NCI-H1694 treated with DMSO at 0.1 percent for 48 hours (cell line): ENCODE measurements at regions not wholly inside any gene's neighbourhood (a gene's known extent, or its start where the extent isn't known, plus 50 kb on each side); places are given as distances from the start of the nearest gene placed in this dataset.

Experiments used
- DNase-seq: peaks from one replicate; lab custom pipeline; 2025; lab: John Stamatoyannopoulos, UW

DNA sequence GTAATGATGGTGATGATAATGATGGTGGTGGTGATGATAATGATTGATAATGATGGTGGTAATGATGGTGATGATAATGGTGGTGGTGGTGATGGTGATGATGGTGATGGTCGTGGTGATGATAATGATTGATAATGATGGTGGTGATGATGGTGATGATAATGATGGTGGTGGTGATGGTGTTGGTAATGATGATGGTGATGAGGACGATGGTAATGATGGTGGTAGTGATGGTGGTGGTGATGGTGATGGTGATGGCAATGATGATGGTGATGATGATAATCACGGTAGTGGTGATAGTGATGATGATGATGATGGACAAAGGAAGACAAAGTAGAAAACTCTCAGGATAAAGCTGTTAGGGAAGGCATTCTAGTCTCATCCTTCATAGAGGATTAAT, 310.5 kb downstream of the MSX2 start:
- no peak for DNase-seq

DNA sequence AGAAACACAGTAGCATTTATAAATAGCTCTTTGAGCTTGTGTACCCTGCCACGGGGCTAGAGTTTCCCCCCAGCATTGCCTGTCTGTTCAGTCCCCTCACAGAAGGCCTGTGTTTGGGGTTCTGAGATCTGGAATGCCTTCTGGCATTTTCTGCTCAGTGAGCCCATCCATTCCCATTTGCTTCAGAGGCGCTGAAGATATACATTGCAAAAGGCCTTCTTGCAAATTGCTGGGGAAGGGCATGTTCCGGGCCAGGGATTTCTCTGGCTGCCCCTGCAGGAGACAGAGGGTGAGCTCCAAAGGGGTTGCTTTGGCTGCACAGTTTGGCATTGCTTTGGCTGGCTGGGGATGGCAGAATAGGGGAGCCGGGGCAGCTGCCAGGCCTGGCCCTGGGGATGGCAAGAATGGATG, 308.4 kb downstream of the MSX2 start:
- DNase-seq: no peak

DNA sequence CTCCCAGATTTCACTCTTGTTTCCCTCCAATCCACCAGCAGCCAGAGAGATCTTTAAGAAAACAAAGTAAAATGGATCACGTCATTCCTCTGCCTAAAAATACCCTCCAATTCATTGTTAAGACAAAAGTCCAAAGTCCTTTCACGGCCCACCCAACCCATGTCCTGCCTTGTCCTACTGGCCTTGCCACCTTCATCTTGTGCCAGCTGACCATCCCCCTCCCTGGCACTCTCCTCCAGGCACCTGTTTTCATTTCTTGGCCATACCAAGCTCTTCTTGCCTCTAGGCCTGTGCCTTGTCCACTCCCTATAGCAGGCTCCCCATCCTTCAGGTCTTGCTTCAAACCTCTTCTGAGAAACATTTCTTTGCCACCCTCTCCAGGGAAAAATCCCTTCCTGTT, 307.6 kb downstream of the MSX2 start:
- no peak for DNase-seq

DNA sequence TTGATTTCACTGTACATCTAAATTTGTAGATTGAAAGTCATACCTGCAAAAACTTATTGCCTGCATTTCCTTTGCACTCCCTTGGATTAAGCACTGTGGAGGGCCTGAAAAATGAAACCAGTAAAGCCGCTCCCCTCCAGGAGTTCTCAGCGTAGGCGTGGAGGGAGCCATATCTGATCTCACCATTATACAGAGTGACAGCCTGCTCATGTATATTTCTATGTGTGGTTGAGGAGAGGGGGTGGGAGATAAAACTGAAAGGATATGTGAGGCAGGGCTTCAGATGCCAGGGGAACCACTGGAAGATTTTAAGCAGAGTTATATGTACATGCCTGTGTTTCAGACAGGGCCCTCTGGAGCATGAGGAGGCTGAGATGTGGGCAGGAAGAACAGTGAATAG, 303.0 kb downstream of the MSX2 start:
- no peak for DNase-seq

DNA sequence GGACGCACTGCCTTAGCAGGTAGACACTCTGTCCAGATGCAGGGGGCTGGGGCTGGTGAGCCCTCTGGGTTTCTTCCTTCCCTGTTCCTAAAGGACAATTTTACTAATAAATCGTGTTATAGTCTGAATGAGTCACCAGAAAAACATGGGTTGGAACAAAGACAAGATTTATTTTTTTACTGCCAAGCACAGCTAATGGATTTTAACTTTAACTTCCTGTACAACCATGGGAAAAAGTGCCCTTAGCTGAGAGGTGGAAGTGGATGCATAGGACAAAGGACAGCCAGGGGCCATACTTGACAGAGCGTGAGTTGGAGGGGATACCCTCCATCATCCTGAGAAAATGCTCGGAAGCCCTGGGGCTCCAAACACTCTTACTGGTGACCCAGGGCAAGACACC, 300.7 kb downstream of the MSX2 start:
- DNase-seq: no peak

DNA sequence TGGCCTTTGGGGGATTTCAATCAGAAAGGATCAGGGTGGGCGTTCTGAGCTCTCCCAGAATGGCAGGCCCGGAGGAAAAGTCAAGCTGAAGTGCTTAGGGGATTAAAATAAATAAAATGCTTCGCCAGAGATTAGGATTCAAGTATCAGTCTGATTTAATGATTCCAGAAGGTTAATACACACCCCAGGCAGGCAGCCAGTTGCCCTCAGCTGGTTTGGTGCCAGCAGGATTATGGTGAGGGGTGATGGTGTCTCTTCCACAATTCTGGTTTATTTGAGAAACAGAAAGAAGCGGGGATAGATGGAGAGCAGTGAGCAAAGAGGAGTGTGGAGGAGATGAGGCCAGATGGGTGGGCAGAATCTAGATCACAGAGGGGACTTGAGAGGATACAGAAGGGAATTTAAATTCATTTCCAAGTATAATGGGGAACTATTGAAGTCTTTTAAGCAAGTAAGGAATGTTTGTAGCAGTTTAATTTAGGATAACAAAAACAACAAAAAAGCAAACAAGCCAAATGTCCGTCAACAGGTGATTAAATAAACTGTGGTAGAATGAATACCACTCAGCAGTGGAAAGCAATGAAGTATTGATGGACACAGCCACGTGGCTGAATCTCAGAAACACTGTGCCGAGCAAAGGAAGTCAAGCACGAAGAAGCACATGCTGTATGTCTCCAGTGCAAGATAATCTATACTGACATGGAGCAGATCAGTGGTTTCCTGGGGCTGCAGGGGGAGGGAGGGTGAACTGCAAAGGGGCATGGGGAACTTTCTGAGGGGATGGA, 297.7 kb downstream of the MSX2 start:
- peak; percentile 72 for DNase-seq

DNA sequence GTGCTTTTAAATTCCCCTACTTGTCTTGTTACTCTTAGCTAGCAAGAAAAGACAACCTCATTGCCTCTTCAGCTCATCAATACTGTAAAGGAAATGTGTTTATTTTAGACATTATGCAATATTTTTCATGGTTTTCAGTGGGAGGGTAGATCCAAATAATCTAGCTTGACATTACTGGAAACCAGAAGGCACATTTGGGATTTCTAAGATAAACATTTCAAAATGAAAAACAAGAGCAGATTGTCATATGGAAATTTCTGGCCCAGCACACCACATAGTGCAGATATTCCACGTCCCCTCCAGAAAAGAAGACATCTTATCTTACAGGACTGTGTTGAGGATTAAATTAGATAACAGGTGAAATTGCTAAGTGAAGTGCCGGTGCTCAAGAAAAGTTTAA, 296.9 kb downstream of the MSX2 start:
- DNase-seq: peak; percentile 76

DNA sequence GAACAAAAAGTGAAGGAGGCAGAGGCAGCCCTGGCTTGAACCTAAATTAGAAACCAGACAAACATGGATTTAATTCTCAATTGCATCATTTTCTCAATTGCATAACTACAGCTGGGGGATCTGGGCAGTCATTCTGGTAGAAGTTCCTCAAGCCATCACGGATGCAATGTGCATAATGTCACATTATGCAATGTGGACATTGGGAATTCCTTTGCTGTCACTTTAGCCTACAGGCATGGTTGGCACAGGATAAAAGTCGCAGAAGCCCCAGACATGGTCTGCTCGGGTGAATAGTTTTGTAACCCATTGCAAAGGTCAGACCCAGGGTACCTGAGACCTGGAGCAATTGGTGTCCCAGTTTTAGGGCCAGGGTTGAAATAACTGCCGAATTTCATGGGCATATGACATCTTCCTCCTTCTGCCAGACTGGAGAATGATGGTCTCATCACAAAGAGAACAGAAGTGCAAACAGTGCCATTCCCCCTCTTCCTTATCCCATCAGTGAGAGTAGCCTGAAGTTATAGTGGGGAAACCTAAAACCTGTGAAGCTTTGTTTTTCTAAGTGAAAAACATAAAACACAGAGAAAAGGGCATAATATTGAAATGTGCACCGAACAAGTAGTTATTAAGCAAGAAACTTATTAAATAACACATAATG, 290.8 kb downstream of the MSX2 start:
- no peak for DNase-seq

DNA sequence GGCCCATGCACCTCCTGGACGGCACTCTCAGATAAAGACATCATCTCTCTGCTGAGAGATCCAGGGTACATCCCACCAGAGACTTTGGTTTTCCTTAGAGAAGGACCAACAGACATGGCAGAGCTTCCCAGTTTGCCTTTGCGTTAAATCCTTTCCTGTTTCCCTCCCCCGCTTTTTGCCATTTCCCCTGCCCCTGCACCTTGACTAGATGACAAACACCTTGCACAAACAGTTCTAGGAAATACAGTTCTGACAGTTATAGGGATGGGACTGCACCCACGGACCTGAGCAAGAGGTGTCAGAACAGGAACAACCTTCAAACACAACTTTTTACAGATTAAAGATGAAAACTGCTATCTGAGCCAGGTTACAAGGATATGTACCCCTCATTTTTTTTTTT, 288.9 kb downstream of the MSX2 start:
- DNase-seq: no peak

DNA sequence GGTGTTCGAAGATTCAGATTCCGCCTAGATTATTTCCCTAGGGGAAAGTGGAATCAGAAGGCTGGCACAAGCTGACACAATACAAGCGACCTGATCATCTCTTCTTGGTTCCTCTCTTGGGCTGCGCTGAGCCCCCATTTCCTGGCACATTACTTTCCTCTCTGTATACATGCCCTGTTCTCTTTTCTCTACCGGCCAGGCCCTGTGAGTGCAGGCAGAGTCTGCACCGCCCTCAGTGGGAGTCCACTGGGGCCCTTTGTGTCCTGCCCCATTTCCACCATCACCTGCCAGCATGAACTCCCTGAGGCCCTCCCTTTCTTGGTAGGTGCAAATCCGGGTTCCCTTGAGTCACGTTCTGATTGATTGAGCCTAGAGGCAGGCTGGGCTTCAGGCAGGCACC, 287.9 kb downstream of the MSX2 start:
- no peak for DNase-seq

DNA sequence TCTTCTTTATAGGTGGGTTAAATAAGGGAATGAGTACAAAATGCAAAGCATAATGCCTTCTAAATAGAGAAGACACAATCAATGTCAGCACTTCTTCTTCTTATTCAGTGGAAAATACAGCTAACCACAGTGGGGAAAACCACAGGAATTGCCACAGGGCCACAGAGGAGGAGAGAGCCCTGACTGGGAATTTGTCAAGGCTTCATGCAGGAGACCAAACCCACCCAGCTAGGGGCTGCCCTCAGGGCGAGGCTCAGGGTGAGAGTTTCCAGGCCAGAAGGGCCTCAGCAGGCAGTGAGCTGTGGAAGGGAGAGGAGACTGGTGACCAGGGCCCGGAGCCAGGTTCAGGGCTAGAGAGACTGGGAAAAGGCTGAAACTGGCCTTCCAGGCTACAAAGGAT, 279.1 kb downstream of the MSX2 start:
- no peak for DNase-seq

DNA sequence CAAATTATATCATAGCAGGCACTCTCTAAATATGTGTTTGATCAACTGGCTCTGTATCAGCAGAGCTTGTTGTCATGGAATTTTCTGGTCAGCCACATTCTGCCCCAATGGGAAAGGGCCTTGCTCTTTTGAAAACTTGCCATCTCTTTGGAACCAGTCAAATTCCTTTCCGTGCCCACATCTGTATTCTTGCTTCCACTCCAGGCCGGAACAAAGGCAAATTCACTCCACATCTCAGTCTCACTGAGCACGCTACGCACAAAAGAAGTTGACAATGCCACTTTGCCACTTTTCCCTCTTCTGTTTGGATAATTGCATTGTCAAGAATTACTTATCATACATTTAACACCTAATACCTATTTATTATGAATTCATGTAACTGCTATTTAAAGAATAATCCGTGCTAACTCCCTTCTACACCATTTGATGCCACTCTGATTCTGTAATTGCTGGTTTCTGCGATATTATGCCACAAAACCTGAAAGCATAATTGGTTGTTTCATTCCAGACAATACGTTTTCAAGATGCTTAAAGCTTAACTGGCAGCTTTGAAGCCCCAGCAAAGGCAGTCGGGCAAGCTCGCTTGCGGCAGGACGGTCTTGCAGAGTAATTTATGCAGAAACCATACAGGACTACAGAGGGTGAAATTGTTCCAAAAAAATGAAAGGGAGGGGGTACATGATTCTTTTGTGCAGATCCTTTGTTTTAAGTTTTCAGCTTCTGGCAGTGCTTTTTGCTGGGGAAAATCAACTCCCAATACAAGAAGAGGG, 277.7 kb downstream of the MSX2 start:
- no peak for DNase-seq

DNA sequence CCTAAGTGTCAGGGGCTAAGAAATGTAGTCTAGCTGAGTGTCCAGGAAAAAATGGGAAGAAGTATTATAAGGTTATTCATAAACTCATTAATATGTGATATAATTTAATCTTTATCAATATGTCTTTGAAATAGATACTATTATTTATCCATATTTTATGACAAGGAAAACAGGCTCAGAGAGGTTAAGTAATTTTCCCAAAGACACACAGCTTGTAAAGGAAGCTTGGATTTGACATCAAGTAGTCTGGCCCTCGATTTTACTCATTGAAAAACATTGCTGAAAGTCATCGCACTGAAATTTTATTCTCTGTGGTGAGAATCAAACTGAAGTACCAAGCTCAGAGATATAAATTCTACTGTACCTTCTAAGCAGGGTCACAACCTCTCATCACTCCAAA, 276.9 kb downstream of the MSX2 start:
- no peak for DNase-seq

DNA sequence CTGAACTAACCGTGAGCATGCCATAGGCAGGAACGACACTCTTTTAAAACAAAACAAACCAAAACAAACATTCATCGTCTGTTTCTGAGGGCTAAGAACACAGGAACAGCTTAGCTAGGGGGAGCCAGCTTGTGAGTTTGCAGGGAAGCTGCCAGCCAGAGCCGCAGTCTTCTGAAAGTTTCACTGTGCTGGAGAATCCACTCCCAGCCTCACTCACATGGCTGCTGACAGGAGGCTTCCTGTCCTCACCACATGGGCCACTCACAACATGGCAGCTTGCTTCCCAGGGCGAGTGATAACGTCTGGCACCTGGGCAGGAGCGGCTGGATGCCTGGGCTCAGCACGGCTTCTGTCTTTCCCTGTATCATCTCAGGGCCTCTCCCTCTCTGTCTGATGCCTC, 275.2 kb downstream of the MSX2 start:
- no peak for DNase-seq

DNA sequence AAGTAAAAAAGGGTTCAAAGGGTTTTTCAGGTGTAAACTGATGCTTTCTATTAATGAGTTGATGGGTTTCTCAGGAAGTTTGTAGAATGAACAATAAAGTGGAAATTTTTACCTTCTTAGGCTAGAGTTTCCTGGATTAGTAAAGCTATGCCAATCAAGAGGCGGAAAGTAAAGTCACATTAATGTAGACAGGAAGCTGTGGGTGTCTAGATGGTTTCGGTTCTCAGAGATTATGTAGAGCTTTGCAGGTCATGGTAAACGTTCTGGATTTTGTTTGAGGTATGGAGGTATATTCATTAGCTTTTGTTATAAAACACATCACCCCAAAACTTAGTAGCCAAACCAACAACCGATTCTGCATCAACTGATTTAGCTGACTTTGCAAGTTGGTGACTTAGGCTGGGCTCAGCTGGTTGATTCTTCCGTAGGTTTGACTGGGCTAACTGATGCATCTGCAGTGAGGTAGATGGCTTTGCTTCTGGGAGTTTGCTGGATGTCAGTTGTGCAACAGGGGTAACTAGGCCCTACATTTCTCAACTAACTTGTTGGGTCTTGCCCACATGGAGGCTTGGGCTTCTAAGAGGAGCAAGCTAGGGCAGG, 273.8 kb downstream of the MSX2 start:
- DNase-seq: no peak

DNA sequence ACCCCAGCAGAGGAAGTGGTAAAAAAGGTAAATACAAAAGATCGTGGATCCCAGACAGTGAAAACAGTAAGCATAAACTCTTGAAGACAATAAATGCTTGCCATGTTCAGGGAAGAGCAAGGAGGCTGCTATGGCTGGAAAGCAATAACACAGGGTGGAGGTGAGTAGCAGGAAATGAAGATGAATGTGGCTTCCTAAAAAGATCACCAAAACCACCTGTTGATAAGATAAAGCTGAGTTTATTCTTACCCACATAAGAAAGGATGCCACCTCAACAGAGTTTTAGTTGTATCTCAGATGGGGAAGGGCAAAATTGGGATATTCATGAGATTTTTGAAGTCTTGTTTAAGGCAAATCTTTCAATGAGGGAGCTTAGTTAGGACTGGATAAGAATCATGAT, 273.3 kb downstream of the MSX2 start:
- no peak for DNase-seq

DNA sequence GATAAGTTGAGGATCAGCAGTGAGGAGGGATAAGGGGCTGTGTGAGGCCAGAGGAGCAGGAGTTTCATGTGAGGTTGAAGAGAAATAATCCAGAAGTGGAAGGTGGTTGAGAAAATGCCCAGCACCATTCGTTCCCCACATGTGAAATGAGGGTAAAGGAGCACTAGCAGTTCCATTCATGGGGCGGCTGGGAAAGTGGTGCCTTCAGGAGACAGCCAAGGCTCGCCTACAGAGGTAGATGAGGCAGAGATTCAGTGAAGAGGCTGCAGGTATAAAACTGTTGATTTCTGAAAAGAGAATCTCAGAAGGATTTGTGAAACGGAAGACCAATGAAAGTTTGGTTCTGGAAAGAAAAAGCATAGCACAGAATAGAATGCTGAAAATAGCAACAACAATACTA, 272.6 kb downstream of the MSX2 start:
- DNase-seq: no peak

DNA sequence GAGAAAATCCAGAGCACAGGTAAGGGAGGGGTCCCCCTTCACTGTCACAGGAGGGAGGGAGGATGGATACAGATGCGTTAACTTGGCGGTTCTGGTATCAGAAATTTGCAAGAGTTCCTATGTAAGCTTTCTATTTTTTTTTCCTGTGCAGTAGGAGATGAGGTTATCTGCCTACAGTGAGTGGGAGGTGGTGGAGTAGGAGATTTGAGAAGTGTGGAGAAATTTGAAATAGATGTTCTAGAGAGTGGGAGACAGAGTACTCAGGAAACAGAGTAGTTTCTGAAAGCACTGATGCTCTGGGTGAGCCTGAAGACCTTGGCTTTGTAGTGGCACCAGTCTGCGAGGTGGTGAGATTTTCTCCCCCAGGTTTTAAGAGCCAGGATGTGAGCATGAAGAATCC, 271.4 kb downstream of the MSX2 start:
- DNase-seq: no peak

DNA sequence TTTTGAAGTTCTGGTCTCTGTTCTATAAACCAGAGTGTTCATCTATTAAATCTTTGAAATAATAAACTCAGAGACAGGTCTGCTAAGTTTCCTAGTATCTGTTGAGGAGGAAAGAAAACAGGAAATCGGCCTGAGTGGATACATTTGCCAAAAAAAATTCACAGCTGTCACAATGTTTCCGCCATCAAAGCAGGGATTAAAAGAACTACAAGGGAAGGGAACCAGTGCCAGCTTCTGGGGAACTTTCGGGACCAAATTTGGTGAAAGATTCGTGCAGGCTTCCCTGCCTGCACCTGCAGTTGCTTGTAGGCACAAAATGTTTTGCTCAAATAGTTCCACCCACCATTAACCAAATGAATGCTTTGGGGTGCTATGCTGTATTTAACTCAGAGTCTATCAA, 267.5 kb downstream of the MSX2 start:
- DNase-seq: no peak

DNA sequence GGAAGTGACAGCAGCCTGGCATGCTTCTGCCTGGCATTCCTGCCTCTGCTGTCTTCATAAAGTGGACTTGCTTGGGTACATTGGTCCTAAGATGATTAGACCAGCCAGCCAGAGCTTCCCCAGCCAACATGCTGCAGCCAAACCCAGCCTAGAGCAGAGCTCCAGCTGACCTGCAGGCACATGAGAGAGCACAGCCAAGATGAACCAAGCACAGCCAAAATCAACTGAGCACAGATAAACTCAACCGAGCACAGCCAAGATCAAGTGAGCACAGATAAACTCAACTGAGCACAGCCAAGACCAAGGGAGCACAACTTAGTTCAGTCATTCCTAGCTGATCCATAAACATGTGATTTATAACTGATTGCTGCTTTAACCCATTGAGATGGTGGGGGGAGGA, 266.5 kb downstream of the MSX2 start:
- DNase-seq: no peak

DNA sequence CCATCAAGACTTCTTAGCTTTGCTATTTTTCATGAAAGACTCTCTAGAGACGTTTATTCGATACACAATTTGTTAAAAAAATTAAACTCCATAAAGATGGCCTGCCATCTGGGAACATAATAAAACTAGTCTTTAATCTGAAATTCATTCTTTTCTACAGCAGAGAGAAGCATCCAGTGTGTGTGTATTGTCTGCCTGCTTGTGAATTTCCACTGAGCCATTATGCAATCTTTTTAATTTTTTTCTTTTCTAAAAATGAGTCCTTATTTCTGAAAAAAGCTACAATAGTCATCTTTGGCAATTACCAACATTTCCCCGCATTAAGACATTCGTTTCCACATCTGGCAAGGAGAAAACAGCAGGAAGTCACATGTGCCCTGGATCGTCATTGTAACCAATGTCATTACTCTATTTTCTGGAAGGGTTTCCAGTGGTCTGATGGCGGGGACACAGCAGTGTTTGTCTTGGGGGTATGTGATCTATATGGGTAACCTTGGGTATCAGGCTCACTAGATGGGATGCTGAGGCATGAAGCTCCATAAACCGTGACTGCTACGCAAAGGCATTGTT, 263.1 kb downstream of the MSX2 start:
- no peak for DNase-seq

DNA sequence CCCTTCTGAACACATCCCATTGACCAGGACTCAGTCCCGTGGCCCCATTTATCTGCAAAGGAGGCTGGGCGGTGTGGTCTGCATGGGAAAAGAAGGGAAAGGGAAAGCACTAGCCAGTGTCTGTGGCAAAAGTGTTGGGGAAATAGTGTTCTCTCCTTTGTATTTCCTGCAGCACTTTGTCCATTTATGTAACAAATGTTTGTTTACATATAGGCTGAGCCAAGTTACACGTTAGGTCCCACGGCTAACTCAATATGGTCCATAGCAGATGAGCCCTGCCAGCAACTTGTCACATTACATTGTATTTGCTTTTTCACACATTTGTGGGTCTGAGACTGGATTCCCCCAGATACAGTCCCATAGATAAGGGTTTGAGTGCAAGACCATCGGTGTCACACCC, 260.5 kb downstream of the MSX2 start:
- no peak for DNase-seq
